GM23248 (cell line): ENCODE measurements at regions not wholly inside any gene's neighbourhood (a gene's known extent, or its start where the extent isn't known, plus 50 kb on each side); places are given as distances from the start of the nearest gene placed in this dataset.

ENCODE experiments used
- DNase-seq: peaks from one replicate; pipeline ENCODE4 v3.0.0-alpha.2; 2015
- H2AFZ ChIP-seq: fragments of 200-600 bp; sonication (generic); 2 replicates; pipeline ENCODE4 v1.6.1; 2016; ENCODE audit warnings: antibody characterized with exemption
- H3F3A ChIP-seq: fragments of 200-600 bp; sonication (generic); 2 replicates; pipeline ENCODE4 v1.6.1; 2016; ENCODE audit warnings: mild to moderate bottlenecking, antibody characterized with exemption, mixed run types; ENCODE audit not compliant: insufficient read depth
- H3K27ac ChIP-seq: fragments of 200-600 bp; sonication (generic); 2 replicates; pipeline ENCODE4 v1.5.1; 2016; ENCODE audit warnings: mild to moderate bottlenecking
- H3K27me3 ChIP-seq: fragments of 200-600 bp; sonication (generic); replicated peaks from 2 replicates; pipeline ENCODE4 v1.6.1; 2016; ENCODE audit warnings: mild to moderate bottlenecking; ENCODE audit not compliant: insufficient read depth
- H3K36me3 ChIP-seq: fragments of 200-600 bp; sonication (generic); 2 replicates; pipeline ENCODE4 v1.6.1; 2016; ENCODE audit warnings: low read depth, mild to moderate bottlenecking
- H3K4me1 ChIP-seq: fragments of 200-600 bp; sonication (generic); 2 replicates; pipeline ENCODE4 v1.6.1; 2016; ENCODE audit warnings: mild to moderate bottlenecking; ENCODE audit not compliant: insufficient read depth
- H3K4me2 ChIP-seq: fragments of 200-600 bp; sonication (generic); one replicate; pipeline ENCODE4 v1.6.1; 2016; ENCODE audit warnings: mild to moderate bottlenecking; ENCODE audit not compliant: unreplicated experiment
- H3K4me3 ChIP-seq: fragments of 200-600 bp; sonication (generic); 2 replicates; pipeline ENCODE4 v1.5.1; 2016; ENCODE audit warnings: mild to moderate bottlenecking
- H3K79me2 ChIP-seq: fragments of 200-600 bp; sonication (generic); 2 replicates; pipeline ENCODE4 v1.6.1; 2016; ENCODE audit warnings: mild to moderate bottlenecking; ENCODE audit not compliant: insufficient read depth
- H3K9ac ChIP-seq: fragments of 200-600 bp; sonication (generic); 2 replicates; pipeline ENCODE4 v1.6.1; 2016; ENCODE audit warnings: mild to moderate bottlenecking
- H3K9me2 ChIP-seq: fragments of 200-600 bp; sonication (generic); 2 replicates; pipeline ENCODE4 v1.6.1; 2016; ENCODE audit warnings: mixed run types, mild to moderate bottlenecking, moderate library complexity; ENCODE audit not compliant: insufficient read depth
- H3K9me3 ChIP-seq: fragments of 200-600 bp; sonication (generic); one replicate; pipeline ENCODE4 v1.6.1; 2017; ENCODE audit warnings: low read depth
- H4K20me1 ChIP-seq: fragments of 200-600 bp; sonication (generic); 2 replicates; pipeline ENCODE4 v1.6.0; 2016; ENCODE audit not compliant: insufficient read depth
- EZH2 ChIP-seq: fragments of 200-600 bp; sonication (generic); IDR thresholded peaks from 2 replicates; pipeline ENCODE4 v1.6.1; 2018; ENCODE audit warnings: antibody characterized with exemption, mild to moderate bottlenecking; ENCODE audit not compliant: insufficient read depth, poor library complexity, severe bottlenecking
- EZH2phosphoT487 ChIP-seq: fragments of 200-600 bp; sonication (generic); IDR thresholded peaks from 2 replicates; pipeline ENCODE4 v1.6.1; 2018; ENCODE audit warnings: antibody characterized with exemption, moderate library complexity, mild to moderate bottlenecking, low read depth; ENCODE audit not compliant: insufficient read depth
- WGBS, 2 experiments: methylation state at CpG; one replicate each; pipeline ENCODE4 v1.1.6; 2015 to 2017; ENCODE audit warnings: low lambda C conversion rate in 2 of 2, low coverage in 1 of 2; ENCODE audit errors: missing lambda C conversion rate in 2 of 2; 5-methylcytosine and 5-hydroxymethylcytosine counted together
- in situ Hi-C: fragments of 300-500 bp; cut with MboI; formaldehyde crosslinking; loops from 2 replicates; pipeline ENCODE4 v1.15.0; 2020

DNA sequence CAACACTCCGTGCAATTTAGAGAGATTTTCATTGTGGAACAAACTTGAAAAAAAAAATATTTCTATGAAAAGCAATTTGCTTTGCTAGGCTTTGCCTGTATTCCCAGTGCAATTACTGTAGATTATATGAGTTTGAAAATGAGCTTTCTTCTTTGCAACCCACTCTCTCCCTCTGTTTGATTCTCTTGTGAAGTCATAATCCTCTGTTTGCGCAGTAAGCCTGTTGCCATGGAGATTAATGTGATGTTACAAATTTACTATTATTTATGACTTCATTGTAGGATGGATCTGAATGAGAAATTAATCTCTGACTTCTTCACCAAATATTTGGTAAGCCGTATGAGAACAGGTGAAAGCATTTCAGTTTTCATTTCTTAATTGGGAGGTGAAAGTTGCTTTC lies 320.3 kb downstream of the SPATA31D1 start:
- Histone ChIP-seq H3K36me3 (no peaks in the 10 kb centered on the region), H3K4me1 (no peaks in the 10 kb centered on the region), H3K27ac (no peak overlapping the region), H3K4me3 (no peak overlapping the region), H3K79me2 (no peaks in the 10 kb centered on the region), H2AFZ (peak overlapping the region; percentile 25; the same call in 1 of the 2 replicates), H4K20me1 (no peaks in the 10 kb centered on the region), H3F3A (no peaks in the 10 kb centered on the region), H3K9me2 (no peaks in the 10 kb centered on the region), H3K27me3 (no peaks in the 10 kb centered on the region), H3K9ac (no peak overlapping the region), H3K4me2 (no peak overlapping the region), H3K9me3 (no peaks in the 10 kb centered on the region)
- no peak for DNase-seq
- in situ Hi-C loops, result no loop called here
- WGBS, 2 experiments, result 71 to 72% methylated on average over 3 of the region's 3 CpGs
- TF ChIP-seq EZH2, result no peak
- no peak for TF ChIP-seq EZH2phosphoT487

- in situ Hi-C loops, result no loop called here
- no peaks in the 10 kb centered on the region for H4K20me1 ChIP-seq
- WGBS, 2 experiments, result 68 to 74% methylated on average over 2 of the region's 2 CpGs
- no peaks in the 10 kb centered on the region for H3K9me3 ChIP-seq
- H3K27ac ChIP-seq, result no peak overlapping the region
- no peak overlapping the region for H3K9ac ChIP-seq
- no peak overlapping the region for H2AFZ ChIP-seq
- no peaks in the 10 kb centered on the region for H3K79me2 ChIP-seq
- DNase-seq, result no peak
- no peaks in the 10 kb centered on the region for H3K36me3 ChIP-seq
- no peaks in the 10 kb centered on the region for H3K27me3 ChIP-seq
- TF ChIP-seq EZH2phosphoT487, result no peak
- TF ChIP-seq EZH2, result no peak
- H3F3A ChIP-seq, result no peaks in the 10 kb centered on the region
- no peaks in the 10 kb centered on the region for H3K9me2 ChIP-seq
- H3K4me3 ChIP-seq, result no peak overlapping the region
- no peak overlapping the region for H3K4me2 ChIP-seq
- no peaks in the 10 kb centered on the region for H3K4me1 ChIP-seq
These were observed 325.1 kb downstream of the SPATA31D1 start for GRCh38 chr9:82313697-82314096.

- H3K4me1 ChIP-seq, result peaks cover 12% of the 10 kb centered on the region; the same call in 1 of the 2 replicates
- DNase-seq, result peak; percentile 19
These were observed 332.0 kb downstream of the SPATA31D1 start for GRCh38 chr9:82320566-82320965.

DNA sequence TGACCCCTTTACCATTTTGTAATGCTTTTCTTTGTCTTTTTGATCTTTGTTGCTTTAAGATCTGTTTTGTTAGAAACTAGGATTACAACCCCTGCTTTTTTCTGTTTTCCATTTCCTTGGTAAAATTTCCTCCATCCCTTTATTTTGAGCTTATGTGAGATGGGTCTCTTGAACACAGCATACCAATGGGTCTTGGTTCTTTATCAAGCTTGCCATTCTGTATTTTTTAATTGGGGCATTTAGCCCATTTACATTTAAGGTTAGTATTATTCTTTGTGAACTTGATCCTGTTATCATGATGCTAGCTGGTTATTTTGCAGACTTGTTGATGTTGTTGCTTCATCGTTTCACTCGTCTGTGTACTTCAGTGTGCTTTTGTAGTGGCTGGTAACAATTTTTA lies 337.3 kb downstream of the SPATA31D1 start:
- H3K27me3 ChIP-seq, result no peaks in the 10 kb centered on the region
- TF ChIP-seq EZH2 (no peak), EZH2phosphoT487 (no peak)
- H4K20me1 ChIP-seq, result no peaks in the 10 kb centered on the region
- peaks cover 8% of the 10 kb centered on the region for H3K4me1 ChIP-seq
- H2AFZ ChIP-seq, result no peak overlapping the region
- no peak overlapping the region for H3K4me2 ChIP-seq
- in situ Hi-C loops, result no loop called here
- DNase-seq, result no peak
- no peaks in the 10 kb centered on the region for H3K9me3 ChIP-seq
- H3K9me2 ChIP-seq, result no peaks in the 10 kb centered on the region
- H3K27ac ChIP-seq, result no peak overlapping the region
- H3F3A ChIP-seq, result no peaks in the 10 kb centered on the region; the same call in 1 of the 2 replicates
- 63 to 65% methylated on average over 2 of the region's 2 CpGs for WGBS, 2 experiments
- no peak overlapping the region for H3K4me3 ChIP-seq
- no peaks in the 10 kb centered on the region for H3K36me3 ChIP-seq
- H3K9ac ChIP-seq, result no peak overlapping the region
- H3K79me2 ChIP-seq, result no peaks in the 10 kb centered on the region

More at GRCh38 chr9:82320566-82320965, 332.0 kb downstream of the SPATA31D1 start:
- Histone ChIP-seq H3K27ac (no peak overlapping the region), H3K9ac (no peak overlapping the region), H3K9me3 (no peaks in the 10 kb centered on the region), H2AFZ (no peak overlapping the region; the same call in 1 of the 2 replicates), H3K4me2 (no peak overlapping the region), H3F3A (no peaks in the 10 kb centered on the region), H3K36me3 (no peaks in the 10 kb centered on the region), H3K9me2 (no peaks in the 10 kb centered on the region), H4K20me1 (no peaks in the 10 kb centered on the region), H3K27me3 (no peaks in the 10 kb centered on the region), H3K79me2 (no peaks in the 10 kb centered on the region), H3K4me3 (no peak overlapping the region)
- no peak for TF ChIP-seq EZH2
- TF ChIP-seq EZH2phosphoT487, result no peak
- in situ Hi-C loops, result no loop called here
- 26 to 54% methylated on average over 1 of the region's 1 CpG for WGBS, 2 experiments

DNA sequence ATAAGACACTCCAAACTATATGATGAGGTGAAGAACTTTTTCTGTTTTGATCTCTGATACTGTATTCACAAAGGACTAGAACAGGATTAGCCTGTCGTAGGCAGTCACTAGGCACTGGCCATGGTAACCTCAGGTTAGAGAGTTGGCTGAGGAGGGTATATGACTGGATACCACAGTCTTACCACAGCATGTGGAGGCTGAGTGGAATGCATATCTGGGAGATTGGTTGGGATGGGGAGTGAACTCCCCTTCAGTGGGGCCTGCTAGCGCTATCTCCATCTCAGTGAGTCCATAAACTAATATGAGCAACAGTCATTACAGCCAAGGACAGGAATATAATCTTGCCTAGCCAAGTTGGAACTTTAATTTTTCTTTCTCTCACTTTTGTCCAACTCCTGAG lies 339.1 kb downstream of the SPATA31D1 start:
- H3K4me3 ChIP-seq, result no peak overlapping the region
- peaks cover 17% of the 10 kb centered on the region for H3F3A ChIP-seq
- no peaks in the 10 kb centered on the region for H3K36me3 ChIP-seq
- H3K4me1 ChIP-seq, result peaks cover 20% of the 10 kb centered on the region
- no peaks in the 10 kb centered on the region for H4K20me1 ChIP-seq
- no peak overlapping the region for H3K9ac ChIP-seq
- 68 to 84% methylated on average over 2 of the region's 2 CpGs for WGBS, 2 experiments
- no peaks in the 10 kb centered on the region for H3K79me2 ChIP-seq
- H3K4me2 ChIP-seq, result no peak overlapping the region
- in situ Hi-C loops, result no loop called here
- H3K9me3 ChIP-seq, result no peaks in the 10 kb centered on the region
- no peak overlapping the region for H2AFZ ChIP-seq
- TF ChIP-seq EZH2 (no peak), EZH2phosphoT487 (no peak)
- H3K27me3 ChIP-seq, result no peaks in the 10 kb centered on the region
- no peak overlapping the region for H3K27ac ChIP-seq
- no peak for DNase-seq
- no peaks in the 10 kb centered on the region for H3K9me2 ChIP-seq
